Fibroblast of skin of left quadriceps (primary cell): ENCODE measurements at regions not wholly inside any gene's neighbourhood (a gene's known extent, or its start where the extent isn't known, plus 50 kb on each side); places are given as distances from the start of the nearest gene placed in this dataset.
"Not testable (repeated sequence)": the region's sequence is repeated elsewhere in the genome, so short reads cannot be mapped to it uniquely, and the experiment has no call there.

Experiments
- DNase-seq, 2 experiments: peaks; one replicate each; pipeline ENCODE4 v3.0.0-alpha.2; 2013; ENCODE audit warnings: low read depth in 2 of 2

DNA sequence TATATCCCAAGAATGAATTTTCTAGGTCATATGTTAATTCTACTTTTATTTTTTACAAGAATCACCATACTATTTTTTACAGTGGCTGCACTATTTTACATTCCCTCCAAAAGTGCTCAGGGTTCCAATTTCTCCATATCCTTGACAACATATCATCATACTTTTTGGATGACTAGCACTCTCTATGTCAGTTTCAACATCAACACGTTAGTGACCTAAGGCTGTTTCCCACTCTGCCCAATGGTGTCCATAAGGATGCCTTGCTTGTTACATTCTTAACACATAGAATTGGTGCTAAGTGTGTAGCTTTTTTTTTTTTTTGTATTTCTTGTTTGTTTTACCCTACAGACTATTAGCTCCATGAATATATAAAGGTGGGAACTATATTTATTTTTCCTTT is 175.4 kb downstream of the PCDH10 start:
- no peak for DNase-seq

DNA sequence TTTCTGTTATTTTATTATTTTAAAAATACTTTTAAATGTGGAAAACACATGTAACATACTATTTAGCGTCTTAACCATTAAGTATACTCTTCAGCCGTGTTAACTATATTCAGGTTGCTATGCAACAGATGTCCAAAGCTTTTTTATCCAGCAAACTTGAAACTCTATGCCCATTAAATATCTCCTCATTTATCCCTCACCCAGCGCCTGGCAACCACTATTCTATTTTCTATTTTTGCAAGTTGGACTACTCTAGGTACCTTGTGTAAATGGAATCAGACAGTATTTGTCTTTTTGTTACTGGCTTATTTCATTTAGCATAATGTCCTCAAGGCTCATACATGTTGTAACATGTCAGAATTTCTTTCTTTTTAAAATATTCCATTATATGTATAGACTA is 174.6 kb downstream of the PCDH10 start:
- no peak for DNase-seq

DNA sequence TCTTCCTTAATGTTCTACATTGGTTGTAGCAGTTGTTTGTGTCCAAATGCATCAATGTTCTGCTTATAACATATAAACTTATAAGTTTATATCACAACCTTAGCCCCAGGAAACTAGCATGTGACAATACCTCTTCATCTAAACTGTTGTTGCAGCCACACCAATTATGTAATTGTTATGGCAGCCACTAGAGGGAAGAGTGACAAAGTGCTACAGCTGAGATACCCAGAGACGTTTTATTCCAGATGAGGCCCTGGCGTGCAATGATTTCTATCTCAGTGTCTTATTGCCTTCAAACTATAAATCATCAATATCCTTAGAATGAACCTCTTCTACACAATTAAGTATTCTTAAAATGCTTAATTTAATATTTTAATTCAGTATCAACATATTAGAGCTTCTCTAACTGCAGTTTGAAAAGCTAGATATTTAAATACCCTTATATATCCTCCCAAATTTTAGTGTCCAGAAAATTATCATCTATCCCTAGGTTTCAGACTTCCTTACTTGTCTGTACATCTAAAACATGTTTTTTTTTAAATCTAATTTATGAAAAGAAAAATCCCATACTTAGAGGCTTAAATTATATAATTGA is 171.6 kb downstream of the PCDH10 start:
- DNase-seq: peak; percentile 6 to 16

GRCh38 chr4:133316909-133317308 is 167.8 kb downstream of the PCDH10 start:
- no peak for DNase-seq

- DNase-seq: no peak
These were observed 165.9 kb downstream of the PCDH10 start for GRCh38 chr4:133314991-133315390.

DNA sequence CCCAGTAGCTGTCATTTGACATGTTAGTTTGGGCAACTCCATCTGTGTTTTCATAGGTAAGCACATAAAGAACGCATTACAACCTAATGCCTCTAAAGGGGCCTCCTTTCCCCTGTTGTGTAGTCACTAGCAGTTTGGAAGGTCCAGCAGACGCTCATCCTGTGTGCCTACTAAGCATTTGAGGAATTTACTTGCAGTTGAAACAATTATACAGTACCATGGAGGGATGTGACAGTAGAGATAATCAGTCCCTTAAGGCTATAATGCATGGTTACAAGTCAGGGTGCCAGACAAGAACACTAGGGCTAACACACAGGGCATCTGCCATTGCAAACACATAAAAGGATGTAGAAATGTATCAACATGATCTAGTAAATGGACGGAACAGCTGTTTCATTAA is 138.3 kb downstream of the PCDH10 start:
- DNase-seq: no peak

DNA sequence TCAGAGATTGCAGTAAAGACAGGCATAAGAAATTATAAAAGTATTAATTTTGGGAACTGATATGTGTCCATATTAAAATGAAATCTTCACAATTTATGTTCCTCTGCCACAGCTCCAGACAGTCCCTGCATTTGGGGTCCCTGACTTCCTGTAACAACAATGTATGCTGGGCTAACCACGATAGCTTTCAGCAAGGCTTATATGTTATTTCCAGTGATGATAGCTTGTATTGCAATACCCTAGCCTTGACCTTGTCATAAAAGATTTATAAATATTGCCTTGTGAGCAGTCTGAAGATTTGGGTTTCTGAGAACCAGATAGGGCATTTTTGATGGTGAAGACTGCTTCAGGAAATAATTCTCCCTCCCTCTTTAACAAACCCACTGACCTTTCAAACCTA is 129.5 kb downstream of the PCDH10 start:
- DNase-seq: no peak

DNA sequence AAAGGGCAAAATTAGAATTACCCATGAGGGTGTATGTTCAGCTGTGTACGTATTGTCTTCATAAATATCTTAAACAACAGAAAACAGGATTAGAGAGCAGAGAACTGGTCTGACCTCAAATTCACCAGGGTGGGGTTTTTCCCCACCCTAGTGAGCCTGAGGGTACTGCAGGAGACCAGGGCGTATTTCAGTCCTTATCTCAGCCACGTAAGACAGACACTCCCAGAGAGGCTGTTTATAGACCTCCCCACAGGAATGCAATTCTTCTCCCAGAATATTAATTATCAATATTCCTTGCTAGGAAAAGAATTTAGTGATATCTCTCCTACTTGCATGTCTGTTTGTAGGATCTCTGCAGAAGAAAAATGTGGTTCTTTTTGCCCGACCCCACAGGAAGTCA is 128.8 kb downstream of the PCDH10 start:
- DNase-seq: not testable (repeated sequence)

- no peak for DNase-seq
These were observed 126.2 kb downstream of the PCDH10 start for GRCh38 chr4:133275246-133275645.

DNA sequence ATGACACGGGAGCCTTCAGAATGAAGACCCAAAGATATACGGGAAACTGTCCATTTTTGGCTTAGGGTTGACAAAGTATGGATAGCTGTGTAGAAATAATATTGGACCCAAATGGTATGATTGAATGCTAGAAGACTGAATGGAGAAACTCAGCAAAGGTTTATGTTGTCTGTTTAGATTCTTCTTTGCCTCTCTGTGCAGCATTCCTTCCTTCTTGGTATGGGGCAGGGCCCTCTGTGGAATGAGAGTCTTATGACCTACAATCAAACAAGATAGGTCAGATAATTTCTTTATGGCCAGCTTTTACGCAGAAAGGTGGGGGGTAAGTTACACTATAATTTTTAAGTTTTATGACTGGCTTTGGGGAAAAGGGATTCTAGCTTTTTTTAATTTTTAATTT is 124.3 kb downstream of the PCDH10 start:
- DNase-seq: no peak

DNA sequence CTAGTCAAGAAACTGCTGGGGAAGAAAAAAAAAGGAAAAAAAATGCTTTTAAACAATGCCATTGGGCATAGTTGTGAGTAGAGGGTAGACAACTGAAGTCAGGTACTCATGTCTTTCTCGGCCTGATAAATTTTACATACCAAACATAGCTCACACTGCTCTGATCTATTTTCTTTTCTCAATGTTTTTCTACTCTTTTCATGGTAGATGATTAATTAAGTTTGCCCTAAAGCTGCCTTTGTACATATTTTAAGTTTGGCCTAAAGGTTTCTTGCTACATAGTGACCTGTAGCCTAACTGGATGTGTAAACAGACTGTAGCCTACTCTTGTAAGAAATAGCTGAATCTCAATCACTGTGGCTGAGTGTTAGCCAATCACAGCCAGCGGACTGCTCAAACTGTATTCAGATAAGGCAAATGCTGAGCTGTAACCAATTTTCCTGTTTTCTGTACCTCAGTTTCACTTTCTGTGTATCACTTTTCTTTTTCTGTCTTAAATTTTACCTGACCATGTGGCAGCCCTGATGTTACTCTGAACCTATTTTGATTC is 121.0 kb downstream of the PCDH10 start:
- DNase-seq: no peak

DNA sequence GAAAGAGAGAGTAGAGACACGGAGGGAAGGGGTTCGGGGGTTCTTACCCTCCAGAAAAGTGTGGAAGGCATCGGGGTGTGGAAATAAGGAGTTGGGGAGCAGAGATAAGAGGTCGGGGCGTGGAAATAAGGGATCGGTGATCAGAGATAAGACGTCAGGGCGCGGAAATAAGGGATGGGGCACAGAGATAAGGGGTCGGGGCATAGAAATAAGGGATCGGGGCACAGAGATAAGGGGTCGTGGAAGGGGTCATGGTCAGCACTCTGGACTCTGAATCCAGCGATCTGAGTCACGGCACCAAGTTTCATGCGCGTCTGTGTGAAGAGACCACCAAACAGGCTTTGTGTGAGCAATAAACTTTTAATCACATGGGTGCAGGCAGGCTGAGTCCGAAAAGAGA is 119.1 kb downstream of the PCDH10 start:
- DNase-seq: no peak

DNA sequence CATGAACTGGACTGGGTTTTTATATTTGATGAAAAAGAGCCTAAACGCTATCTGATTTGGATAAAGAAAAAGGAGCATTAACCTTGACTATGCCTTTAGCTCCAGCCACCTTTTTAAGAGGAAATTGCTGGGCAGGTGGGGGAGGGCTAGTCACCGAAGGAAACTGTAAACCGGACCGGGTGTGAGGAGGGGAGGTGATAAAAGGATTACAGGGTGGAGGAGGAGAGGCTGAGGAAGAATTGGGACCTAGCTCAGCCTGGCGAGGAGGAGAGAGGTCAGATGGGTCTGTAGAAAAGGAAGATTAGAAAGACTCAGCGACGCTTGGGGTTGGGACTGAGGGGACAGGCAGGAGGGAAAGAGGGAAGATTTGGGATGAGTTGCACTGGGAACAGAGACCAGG is 118.4 kb downstream of the PCDH10 start:
- DNase-seq: not testable (repeated sequence)

- not testable (repeated sequence) for DNase-seq
These were observed 117.9 kb downstream of the PCDH10 start for GRCh38 chr4:133266966-133267365.

- DNase-seq: not testable (repeated sequence)
These were observed 115.2 kb downstream of the PCDH10 start for GRCh38 chr4:133264251-133264650.

DNA sequence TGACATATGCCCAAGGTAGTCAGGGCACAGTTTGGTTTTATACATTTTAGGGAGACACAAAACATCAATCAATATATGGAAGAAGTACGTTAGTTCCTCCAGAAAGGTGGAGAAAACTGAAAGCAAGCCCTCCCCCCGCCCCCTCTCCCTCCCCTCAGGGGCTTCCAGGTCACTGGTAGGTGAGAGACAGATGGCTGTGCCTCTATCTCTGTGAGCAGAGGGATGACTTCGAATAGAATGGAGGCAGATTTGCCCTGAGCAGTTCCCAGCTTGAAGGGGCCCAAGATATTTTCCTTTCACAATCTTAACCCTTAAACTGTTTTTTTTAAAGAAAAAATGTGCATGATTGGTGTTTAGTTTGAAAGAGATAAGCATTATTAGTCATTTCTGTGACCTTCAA is 114.0 kb downstream of the PCDH10 start:
- DNase-seq: no peak

DNA sequence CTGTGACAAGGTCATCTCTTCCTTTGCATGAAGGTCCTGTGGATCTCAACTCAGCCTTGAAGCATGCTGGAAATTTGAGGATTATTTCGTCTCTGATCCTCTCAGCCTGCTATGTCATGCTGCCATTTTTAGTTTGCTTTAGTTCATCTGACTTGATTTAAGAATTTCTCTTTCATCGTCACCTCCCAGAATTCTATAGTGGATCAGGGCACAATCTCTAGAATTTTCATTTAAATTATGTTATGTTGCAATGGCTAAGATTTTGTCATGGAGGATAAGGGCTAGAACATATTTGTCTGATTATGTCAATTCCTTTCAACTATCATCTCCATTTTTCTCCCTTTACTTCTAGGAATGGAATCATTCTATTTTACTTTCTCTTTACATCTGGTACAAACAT is 98.8 kb downstream of the PCDH10 start:
- DNase-seq: no peak

- DNase-seq: no peak
These were observed 96.1 kb downstream of the PCDH10 start for GRCh38 chr4:133245226-133245625.
